ENCODE measurements at regions not wholly inside any gene's neighbourhood (a gene's known extent, or its start where the extent isn't known, plus 50 kb on each side); places are given as distances from the start of the nearest gene placed in this dataset.
A peak's percentile ranks its signal among the peaks of the same experiment; 100 is the strongest.

DNA sequence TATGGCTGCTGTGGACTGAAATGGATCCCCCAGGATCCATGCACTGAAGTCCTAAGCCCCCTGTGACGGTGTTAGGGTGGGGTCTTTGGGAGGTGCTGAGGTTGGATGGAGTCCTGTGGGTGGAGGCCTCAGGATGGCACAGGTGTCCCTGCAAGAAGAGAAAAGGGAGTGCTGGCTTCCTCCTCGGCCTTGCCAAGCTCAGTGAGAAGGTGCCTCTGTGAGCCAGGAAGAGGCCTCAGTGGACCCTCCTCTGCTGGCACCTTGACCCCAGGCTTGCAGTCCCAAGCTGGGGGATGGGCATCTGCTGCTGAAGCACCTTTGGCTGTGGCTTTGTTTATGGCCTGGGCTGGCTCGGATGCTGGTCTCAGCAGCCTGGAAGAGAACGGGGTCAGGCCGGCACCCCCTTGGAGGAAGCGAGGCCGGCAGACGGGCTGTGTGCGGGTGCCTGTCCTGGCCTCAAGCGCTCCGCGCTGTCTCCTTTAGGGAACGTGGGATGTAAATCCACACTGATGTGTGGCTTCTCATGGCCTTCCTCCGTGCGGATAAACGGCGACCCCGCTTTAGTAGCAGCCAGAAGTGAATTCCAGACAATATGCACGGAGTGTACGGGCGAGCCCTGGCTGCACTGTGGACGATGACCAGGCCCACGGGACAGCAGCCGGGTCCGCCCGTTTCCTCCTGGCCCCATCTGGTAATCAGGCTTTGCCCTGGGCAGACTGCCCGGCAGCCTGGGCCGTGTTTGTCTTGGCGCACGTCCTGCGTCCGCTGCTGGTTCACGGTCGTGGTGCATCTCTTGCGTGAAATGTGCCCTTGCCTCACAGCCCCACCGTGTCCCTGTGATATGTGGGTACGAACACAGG lies 182.6 kb downstream of the ERMARD start:
- peak; percentile 96 for ATAC-seq
- peak overlapping the region in 3 of 4 donors; percentile 28 to 53 (median 34) for H3K27ac ChIP-seq
- intact Hi-C loops (cut with DNase I), result no loop called here
- TF ChIP-seq, protein P1, sequence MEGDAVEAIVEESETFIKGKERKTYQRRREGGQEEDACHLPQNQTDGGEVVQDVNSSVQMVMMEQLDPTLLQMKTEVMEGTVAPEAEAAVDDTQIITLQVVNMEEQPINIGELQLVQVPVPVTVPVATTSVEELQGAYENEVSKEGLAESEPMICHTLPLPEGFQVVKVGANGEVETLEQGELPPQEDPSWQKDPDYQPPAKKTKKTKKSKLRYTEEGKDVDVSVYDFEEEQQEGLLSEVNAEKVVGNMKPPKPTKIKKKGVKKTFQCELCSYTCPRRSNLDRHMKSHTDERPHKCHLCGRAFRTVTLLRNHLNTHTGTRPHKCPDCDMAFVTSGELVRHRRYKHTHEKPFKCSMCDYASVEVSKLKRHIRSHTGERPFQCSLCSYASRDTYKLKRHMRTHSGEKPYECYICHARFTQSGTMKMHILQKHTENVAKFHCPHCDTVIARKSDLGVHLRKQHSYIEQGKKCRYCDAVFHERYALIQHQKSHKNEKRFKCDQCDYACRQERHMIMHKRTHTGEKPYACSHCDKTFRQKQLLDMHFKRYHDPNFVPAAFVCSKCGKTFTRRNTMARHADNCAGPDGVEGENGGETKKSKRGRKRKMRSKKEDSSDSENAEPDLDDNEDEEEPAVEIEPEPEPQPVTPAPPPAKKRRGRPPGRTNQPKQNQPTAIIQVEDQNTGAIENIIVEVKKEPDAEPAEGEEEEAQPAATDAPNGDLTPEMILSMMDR (IDR thresholded peaks at IDR 0.05), result peak in 1 of 7 experiments; percentile 11
- no peak for TF ChIP-seq POLR2A (IDR thresholded peaks at IDR 0.05)
- no peaks in the 10 kb centered on the region for H3K36me3 ChIP-seq (replicated peaks in 1 of 2; ENCODE audit: insufficient read depth in 1 of 2, low read depth in 2 of 2)
- H3K9me3 ChIP-seq, result no peaks in the 10 kb centered on the region
- H3K4me1 ChIP-seq, result peaks cover 24% of the 10 kb centered on the region
- DNase-seq, result peak; percentile 89 to 94 (median 93)
- H3K4me3 ChIP-seq, result no peak overlapping the region
- 49 to 53% methylated on average over 18 to 37 of the region's 37 CpGs for WGBS, 2 donors
- no peaks in the 10 kb centered on the region for H3K27me3 ChIP-seq

DNA sequence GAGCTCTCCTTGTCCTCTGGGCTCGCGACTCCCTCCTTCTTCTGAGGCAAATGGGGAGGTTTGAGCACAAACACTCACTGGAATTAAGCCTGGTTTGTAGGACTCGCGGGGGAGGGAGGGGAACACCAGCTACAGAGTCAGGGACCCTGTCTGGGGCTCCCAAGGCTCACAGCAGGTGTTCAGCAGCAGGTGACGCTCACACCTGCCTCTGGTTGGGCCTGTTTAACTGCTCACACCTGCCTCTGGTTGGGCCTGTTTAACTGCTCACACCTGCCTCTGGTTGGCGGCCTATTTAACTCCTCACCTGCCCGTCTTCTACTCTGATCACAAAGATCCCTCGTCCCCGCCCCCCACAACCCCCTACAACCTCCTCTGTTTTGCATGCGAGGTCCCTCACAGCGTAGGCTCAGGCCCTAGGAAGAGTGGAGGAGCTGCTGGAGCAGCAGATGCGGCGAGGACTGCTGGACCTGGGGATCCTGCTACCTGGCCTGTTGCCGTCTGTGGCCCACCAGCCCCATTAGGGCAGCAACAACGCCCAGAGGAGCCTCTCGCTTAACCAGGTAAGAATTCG lies 181.9 kb downstream of the ERMARD start:
- 67 to 71% methylated on average over 17 of the region's 17 CpGs for WGBS, 2 donors
- peak; percentile 43 for ATAC-seq
- peak; percentile 47 to 81 (median 73) for DNase-seq
- no peaks in the 10 kb centered on the region for H3K27me3 ChIP-seq
- H3K9me3 ChIP-seq, result no peaks in the 10 kb centered on the region
- peak overlapping the region in 2 of 4 donors; percentile 20 to 53 for H3K27ac ChIP-seq
- H3K4me3 ChIP-seq, result no peak overlapping the region
- no peaks in the 10 kb centered on the region for H3K36me3 ChIP-seq (replicated peaks in 1 of 2; ENCODE audit: insufficient read depth in 1 of 2, low read depth in 2 of 2)
- intact Hi-C loops (cut with DNase I), result no loop called here
- TF ChIP-seq POLR2A (IDR thresholded peaks at IDR 0.05), result no peak
- TF ChIP-seq, protein P1 (IDR thresholded peaks at IDR 0.05), result no peak
- peaks cover 24% of the 10 kb centered on the region for H3K4me1 ChIP-seq

DNA sequence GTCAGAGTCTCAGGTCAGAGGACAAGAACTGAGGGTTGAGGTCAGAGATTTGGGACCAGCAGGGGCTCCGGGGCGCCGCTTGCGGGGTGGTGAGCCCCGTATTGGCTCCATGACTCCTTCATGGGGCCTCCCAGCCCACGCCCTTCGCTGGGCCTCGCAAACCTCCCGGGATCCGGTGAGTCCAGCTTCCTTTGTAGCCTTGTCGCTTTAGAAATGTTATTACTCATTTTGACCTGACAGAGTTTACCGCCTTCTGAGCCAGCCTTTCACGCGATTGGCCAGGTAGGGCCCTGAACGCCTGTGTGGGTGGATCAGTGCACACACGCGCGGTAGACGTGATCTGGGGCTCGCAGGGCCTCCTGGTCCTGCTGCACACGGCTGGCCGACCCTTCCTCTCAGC lies 181.1 kb downstream of the ERMARD start:
- intact Hi-C loops (cut with DNase I), result no loop called here
- H3K4me3 ChIP-seq, result no peak overlapping the region
- no peaks in the 10 kb centered on the region for H3K9me3 ChIP-seq
- no peaks in the 10 kb centered on the region for H3K27me3 ChIP-seq
- no peaks in the 10 kb centered on the region for H3K36me3 ChIP-seq (replicated peaks in 1 of 2; ENCODE audit: insufficient read depth in 1 of 2, low read depth in 2 of 2)
- no peak overlapping the region for H3K27ac ChIP-seq
- TF ChIP-seq, protein P1 (IDR thresholded peaks at IDR 0.05), result no peak
- no peak for TF ChIP-seq POLR2A (IDR thresholded peaks at IDR 0.05)
- ATAC-seq, result no peak
- no peak for DNase-seq
- 76 to 87% methylated on average over 21 to 22 of the region's 22 CpGs for WGBS, 2 donors
- H3K4me1 ChIP-seq, result peaks cover 24% of the 10 kb centered on the region

DNA sequence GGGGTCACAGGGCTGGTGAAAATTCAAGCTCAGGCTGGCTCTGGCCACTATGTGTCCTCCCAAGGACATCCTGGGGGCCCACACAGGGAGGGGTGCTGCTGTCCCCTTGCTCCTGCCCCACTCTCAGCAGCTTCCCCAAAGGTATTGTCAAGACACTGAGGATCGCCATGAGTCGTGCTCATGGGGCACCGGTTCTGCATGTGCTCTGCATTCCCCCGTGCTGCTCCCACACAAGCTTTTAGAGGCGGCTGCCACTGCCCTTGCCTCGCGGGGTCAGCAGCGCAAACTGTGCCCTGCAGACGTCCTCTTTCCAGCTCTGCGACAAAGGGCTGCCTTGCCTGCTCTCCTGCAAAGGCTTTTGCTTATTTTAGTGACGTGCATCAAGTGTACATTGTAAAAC lies 179.8 kb downstream of the ERMARD start:
- intact Hi-C loops (cut with DNase I), result no loop called here
- no peak for TF ChIP-seq POLR2A (IDR thresholded peaks at IDR 0.05)
- TF ChIP-seq, protein P1 (IDR thresholded peaks at IDR 0.05), result no peak
- ATAC-seq (no peak), DNase-seq (no peak)
- no peak overlapping the region for H3K27ac ChIP-seq
- no peak overlapping the region for H3K4me3 ChIP-seq
- no peaks in the 10 kb centered on the region for H3K9me3 ChIP-seq
- no peaks in the 10 kb centered on the region for H3K36me3 ChIP-seq (replicated peaks in 1 of 2; ENCODE audit: insufficient read depth in 1 of 2, low read depth in 2 of 2)
- peaks cover 24% of the 10 kb centered on the region for H3K4me1 ChIP-seq
- no peaks in the 10 kb centered on the region for H3K27me3 ChIP-seq
- WGBS, 2 donors, result 80 to 87% methylated on average over 10 to 11 of the region's 11 CpGs

Measured in body of pancreas (tissue), 4 donors.